ENCODE measurements at regions not wholly inside any gene's neighbourhood (a gene's known extent, or its start where the extent isn't known, plus 50 kb on each side); places are given as distances from the start of the nearest gene placed in this dataset.

DNA sequence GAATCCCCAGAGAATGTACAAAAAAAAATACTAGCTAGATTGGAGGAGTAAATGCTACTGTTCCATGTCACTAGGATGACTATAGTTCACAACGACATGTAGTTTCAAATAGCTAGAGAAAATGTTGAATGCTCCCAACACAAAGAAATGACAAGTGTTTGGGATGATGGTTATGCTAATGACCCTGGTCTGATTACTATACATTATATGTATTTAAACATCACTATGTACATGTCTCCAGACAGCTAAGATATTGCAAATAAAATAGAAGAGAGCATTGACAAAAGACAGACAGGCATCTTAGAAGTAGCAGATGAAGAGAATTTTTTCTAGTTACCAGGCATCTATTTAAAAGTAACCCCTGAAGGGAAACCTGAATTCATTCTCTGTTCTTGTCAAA, 281.6 kb upstream of the SLC16A7 start (continued):
- TF ChIP-seq, protein P1, sequence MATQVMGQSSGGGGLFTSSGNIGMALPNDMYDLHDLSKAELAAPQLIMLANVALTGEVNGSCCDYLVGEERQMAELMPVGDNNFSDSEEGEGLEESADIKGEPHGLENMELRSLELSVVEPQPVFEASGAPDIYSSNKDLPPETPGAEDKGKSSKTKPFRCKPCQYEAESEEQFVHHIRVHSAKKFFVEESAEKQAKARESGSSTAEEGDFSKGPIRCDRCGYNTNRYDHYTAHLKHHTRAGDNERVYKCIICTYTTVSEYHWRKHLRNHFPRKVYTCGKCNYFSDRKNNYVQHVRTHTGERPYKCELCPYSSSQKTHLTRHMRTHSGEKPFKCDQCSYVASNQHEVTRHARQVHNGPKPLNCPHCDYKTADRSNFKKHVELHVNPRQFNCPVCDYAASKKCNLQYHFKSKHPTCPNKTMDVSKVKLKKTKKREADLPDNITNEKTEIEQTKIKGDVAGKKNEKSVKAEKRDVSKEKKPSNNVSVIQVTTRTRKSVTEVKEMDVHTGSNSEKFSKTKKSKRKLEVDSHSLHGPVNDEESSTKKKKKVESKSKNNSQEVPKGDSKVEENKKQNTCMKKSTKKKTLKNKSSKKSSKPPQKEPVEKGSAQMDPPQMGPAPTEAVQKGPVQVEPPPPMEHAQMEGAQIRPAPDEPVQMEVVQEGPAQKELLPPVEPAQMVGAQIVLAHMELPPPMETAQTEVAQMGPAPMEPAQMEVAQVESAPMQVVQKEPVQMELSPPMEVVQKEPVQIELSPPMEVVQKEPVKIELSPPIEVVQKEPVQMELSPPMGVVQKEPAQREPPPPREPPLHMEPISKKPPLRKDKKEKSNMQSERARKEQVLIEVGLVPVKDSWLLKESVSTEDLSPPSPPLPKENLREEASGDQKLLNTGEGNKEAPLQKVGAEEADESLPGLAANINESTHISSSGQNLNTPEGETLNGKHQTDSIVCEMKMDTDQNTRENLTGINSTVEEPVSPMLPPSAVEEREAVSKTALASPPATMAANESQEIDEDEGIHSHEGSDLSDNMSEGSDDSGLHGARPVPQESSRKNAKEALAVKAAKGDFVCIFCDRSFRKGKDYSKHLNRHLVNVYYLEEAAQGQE (IDR thresholded peaks at IDR 0.05; ENCODE audit: low read depth): no peak
- TF ChIP-seq EGR1 (IDR thresholded peaks at IDR 0.05; ENCODE audit: low read depth): no peak
- no peak for TF ChIP-seq SRF (IDR thresholded peaks at IDR 0.05; ENCODE audit: low read depth)
- no peak for TF ChIP-seq POLR2A (IDR thresholded peaks at IDR 0.05; ENCODE audit: borderline replicate concordance, extremely low read depth, insufficient read depth, insufficient read length)
- TF ChIP-seq SIN3A (IDR thresholded peaks at IDR 0.05; ENCODE audit: low read depth): no peak
- TF ChIP-seq ZNF274 (IDR thresholded peaks at IDR 0.05; ENCODE audit: low read depth, low read length): no peak
- TF ChIP-seq, protein P2, sequence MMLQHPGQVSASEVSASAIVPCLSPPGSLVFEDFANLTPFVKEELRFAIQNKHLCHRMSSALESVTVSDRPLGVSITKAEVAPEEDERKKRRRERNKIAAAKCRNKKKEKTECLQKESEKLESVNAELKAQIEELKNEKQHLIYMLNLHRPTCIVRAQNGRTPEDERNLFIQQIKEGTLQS (IDR thresholded peaks at IDR 0.05): no peak
- no peak for TF ChIP-seq EZH2 (IDR thresholded peaks at IDR 0.05)
- TF ChIP-seq JUND (IDR thresholded peaks at IDR 0.05): no peak
- no peak for TF ChIP-seq RAD21 (IDR thresholded peaks at IDR 0.05; ENCODE audit: low read depth)
- no peak for TF ChIP-seq YY1 (IDR thresholded peaks at IDR 0.05; ENCODE audit: extremely low read depth, insufficient replicate concordance, low read depth, low read length)
- no peak for TF ChIP-seq EZH2phosphoT487 (IDR thresholded peaks at IDR 0.05; ENCODE audit: borderline replicate concordance)

DNA sequence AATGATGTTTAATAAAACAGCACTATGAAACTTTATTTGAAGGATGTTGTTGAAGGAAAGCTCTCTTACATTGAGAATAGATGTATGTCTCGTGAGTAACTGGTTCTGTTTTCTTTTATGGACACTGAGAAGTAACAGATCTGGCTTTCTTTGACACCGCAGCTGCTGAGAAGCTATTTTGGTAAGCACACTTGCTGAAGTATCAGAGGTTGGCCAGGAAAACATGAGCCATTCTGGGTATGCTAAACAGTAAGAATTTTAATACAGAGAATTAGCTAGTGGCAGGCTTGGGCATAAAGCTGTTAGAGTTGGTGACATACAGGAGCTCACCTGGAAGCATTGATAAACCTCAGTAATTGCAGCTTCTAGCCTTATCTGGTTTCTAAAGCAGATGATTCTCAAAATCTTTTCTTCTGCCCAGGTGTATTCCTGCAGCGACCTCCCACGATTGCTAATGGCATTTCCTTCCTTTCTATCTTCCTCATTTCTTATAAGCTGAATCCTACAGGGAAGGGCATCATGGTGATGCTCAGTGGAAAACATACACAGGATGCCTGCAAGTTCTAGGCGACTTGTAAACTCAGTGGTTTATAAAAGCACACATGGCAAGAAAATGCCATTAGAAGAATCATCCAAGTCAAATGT, 291.6 kb upstream of the SLC16A7 start:
- H3K27me3 ChIP-seq (ENCODE audit: insufficient read depth, low read length): no peaks in the 10 kb centered on the region
- intact Hi-C loops (cut with micrococcal nuclease): no loop called here
- H3K9ac ChIP-seq (ENCODE audit: low read length): no peak overlapping the region
- H3K4me3 ChIP-seq (replicated peaks in 1 of 2; ENCODE audit: low read depth in 1 of 2, low read length in 2 of 2): no peak overlapping the region
- no peak overlapping the region for H3K27ac ChIP-seq (ENCODE audit: low read depth, low read length)
- TF ChIP-seq POLR2AphosphoS5 (IDR thresholded peaks at IDR 0.05; ENCODE audit: low read depth, low read length) (no peak), TCF7L2 (IDR thresholded peaks at IDR 0.05; ENCODE audit: borderline replicate concordance, extremely low read depth, insufficient read depth, insufficient read length) (no peak)
- no peak for ATAC-seq
- H3K4me1 ChIP-seq (ENCODE audit: control insufficient read depth in 1 of 2, insufficient read depth in 2 of 2, low read length in 2 of 2): no peaks in the 10 kb centered on the region
- 0 out of 2 replicates have a peak, but pooled peaks cover 2% of the 10 kb centered on the region for H3K9me2 ChIP-seq (ENCODE audit: insufficient read depth)
- no peak overlapping the region for H2AFZ ChIP-seq (ENCODE audit: low read depth, low read length, poor library complexity, severe bottlenecking)
- BruUV-seq (replicated peaks): no TSS peak
- H3K36me3 ChIP-seq (ENCODE audit: control insufficient read depth in 1 of 2, insufficient read depth in 2 of 2, low read length in 2 of 2): no peaks in the 10 kb centered on the region
- RAD21 ChIA-PET (ENCODE audit: low non-redundant PET in 1 of 2, low total read pairs in 2 of 2, uncharacterized antibody in 2 of 2, unreplicated experiment in 2 of 2): no interaction called here
- no peak for DNase-seq (ENCODE audit: low read depth, low spot score)
- H3K4me2 ChIP-seq (ENCODE audit: low read length): no peak overlapping the region
- H3K79me2 ChIP-seq (ENCODE audit: insufficient read depth, low read length): no peaks in the 10 kb centered on the region
- CTCF ChIA-PET: interaction anchor here (1.2 kb wide), 1 partner anchor 139 kb away, joined by 3 read pairs; no protein-coding TSS in a partner anchor
- no peaks in the 10 kb centered on the region for H4K20me1 ChIP-seq (ENCODE audit: insufficient read depth)
- H3K9me3 ChIP-seq (ENCODE audit: control insufficient read depth in 1 of 2, insufficient read depth in 1 of 2, low read depth in 1 of 2, low read length in 2 of 2): no peaks in the 10 kb centered on the region
- POLR2A ChIA-PET: no interaction called here
